Lower leg skin (tissue), 3 donors: ENCODE measurements at regions not wholly inside any gene's neighbourhood (a gene's known extent, or its start where the extent isn't known, plus 50 kb on each side); places are given as distances from the start of the nearest gene placed in this dataset.

Experiments
- CTCF ChIP-seq, 3 donors: fragments of 450-650 bp; IDR thresholded peaks; one replicate each; pipeline ENCODE4 v1.5.1; 2016; ENCODE audit warnings: antibody characterized with exemption in 3 of 3, mild to moderate bottlenecking in 3 of 3, moderate library complexity in 2 of 3
- POLR2A ChIP-seq, 2 donors: fragments of 450-650 bp; IDR thresholded peaks; one replicate each; pipeline ENCODE4 v1.6.1; 2016 to 2017; ENCODE audit warnings: antibody characterized with exemption in 2 of 2, mild to moderate bottlenecking in 1 of 2, moderate library complexity in 1 of 2

- TF ChIP-seq CTCF (IDR thresholded peaks at IDR 0.05) (no peak), POLR2A (IDR thresholded peaks at IDR 0.05) (no peak)
Observed at GRCh38 chr7:33807155-33807530, 98.2 kb upstream of the BMPER start.
